Stimulated activated CD8-positive, alpha-beta memory T cell treated with anti-CD3 and anti-CD28 coated beads, Interleukin-12 subunit alpha, Interleukin-12 subunit beta, amount 100 ng/mL, for 4 hours (primary cell): ENCODE measurements at regions not wholly inside any gene's neighbourhood (a gene's known extent, or its start where the extent isn't known, plus 50 kb on each side); places are given as distances from the start of the nearest gene placed in this dataset.

Experiments used
- DNase-seq: peaks from one replicate; pipeline ENCODE4 v3.0.0-alpha.2; 2020; ENCODE audit warnings: low read depth

- DNase-seq, result no peak
These were observed 752.5 kb upstream of the SGCG start for GRCh38 chr13:22428188-22428828.

GRCh38 chr13:22432690-22433089 is 748.1 kb upstream of the SGCG start:
- DNase-seq, result no peak

- no peak for DNase-seq
These were observed 733.5 kb upstream of the SGCG start for GRCh38 chr13:22447132-22447886.

- DNase-seq, result no peak
These were observed 731.5 kb upstream of the SGCG start for GRCh38 chr13:22449251-22449650.

- no peak for DNase-seq
These were observed 729.4 kb upstream of the SGCG start for GRCh38 chr13:22451327-22451741.

- DNase-seq, result no peak
These were observed 726.2 kb upstream of the SGCG start for GRCh38 chr13:22454586-22454985.

GRCh38 chr13:22455036-22455435 is 725.7 kb upstream of the SGCG start:
- no peak for DNase-seq

GRCh38 chr13:22461854-22462490 is 718.8 kb upstream of the SGCG start:
- DNase-seq, result no peak

- DNase-seq, result no peak
These were observed 717.7 kb upstream of the SGCG start for GRCh38 chr13:22463089-22463488.

- no peak for DNase-seq
These were observed 712.7 kb upstream of the SGCG start for GRCh38 chr13:22468045-22468444.

GRCh38 chr13:22468824-22469223 is 712.0 kb upstream of the SGCG start:
- no peak for DNase-seq

- DNase-seq, result no peak
These were observed 711.3 kb upstream of the SGCG start for GRCh38 chr13:22469452-22469851.

GRCh38 chr13:22470075-22470474 is 710.7 kb upstream of the SGCG start:
- DNase-seq, result no peak

GRCh38 chr13:22482496-22483000 is 698.2 kb upstream of the SGCG start:
- no peak for DNase-seq

GRCh38 chr13:22483276-22483675 is 697.5 kb upstream of the SGCG start:
- no peak for DNase-seq

GRCh38 chr13:22486490-22486889 is 694.3 kb upstream of the SGCG start:
- no peak for DNase-seq

GRCh38 chr13:22487932-22488331 is 692.8 kb upstream of the SGCG start:
- DNase-seq, result no peak

GRCh38 chr13:22489771-22490170 is 691.0 kb upstream of the SGCG start:
- no peak for DNase-seq

GRCh38 chr13:22495819-22496218 is 685.0 kb upstream of the SGCG start:
- DNase-seq, result no peak

GRCh38 chr13:22496803-22497508 is 683.8 kb upstream of the SGCG start:
- no peak for DNase-seq

- DNase-seq, result no peak
These were observed 682.6 kb upstream of the SGCG start for GRCh38 chr13:22497991-22498780.

GRCh38 chr13:22499919-22500318 is 680.9 kb upstream of the SGCG start:
- no peak for DNase-seq
